ENCODE measurements at regions not wholly inside any gene's neighbourhood (a gene's known extent, or its start where the extent isn't known, plus 50 kb on each side); places are given as distances from the start of the nearest gene placed in this dataset.

DNA sequence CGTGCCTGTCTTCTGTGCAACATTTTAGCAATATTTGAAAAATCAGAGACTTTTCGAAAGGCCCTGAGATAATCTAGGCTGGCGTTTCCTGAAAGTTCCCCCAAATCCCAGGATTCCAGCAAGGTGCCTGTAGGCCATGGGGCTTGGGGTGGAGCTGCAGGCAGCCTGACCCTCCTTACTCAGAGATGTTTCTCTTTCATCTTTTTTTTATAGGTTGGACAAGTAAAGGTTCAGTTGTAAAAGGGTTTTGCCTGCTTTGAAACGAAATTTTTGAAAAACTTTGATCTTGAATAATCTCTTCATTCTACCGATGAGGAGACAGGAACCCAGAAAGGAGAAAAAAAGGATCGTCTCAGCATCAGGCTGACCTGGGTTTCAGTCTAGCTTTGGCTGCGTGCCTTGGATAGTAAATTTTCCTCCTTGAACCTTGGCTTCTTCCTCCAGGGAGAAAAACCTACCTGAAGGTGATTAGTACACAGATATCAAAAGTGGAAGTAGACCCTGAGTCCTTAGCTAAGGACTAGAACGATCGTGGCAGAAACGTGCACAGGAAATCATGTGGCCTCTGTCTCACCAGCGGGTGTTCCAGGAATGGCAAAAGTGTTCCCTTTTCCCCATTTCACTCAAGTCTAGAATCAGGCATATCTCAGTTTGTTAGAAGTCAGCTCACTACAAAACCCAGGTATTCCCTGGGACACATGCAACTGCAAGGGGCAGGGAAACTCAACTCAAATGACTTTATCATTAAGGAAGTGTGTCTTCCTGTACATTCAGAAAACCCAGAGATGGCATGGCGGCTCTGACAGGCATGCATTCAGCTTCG lies 128.2 kb upstream of the PTPN1 start:
- TF ChIP-seq, protein P1, sequence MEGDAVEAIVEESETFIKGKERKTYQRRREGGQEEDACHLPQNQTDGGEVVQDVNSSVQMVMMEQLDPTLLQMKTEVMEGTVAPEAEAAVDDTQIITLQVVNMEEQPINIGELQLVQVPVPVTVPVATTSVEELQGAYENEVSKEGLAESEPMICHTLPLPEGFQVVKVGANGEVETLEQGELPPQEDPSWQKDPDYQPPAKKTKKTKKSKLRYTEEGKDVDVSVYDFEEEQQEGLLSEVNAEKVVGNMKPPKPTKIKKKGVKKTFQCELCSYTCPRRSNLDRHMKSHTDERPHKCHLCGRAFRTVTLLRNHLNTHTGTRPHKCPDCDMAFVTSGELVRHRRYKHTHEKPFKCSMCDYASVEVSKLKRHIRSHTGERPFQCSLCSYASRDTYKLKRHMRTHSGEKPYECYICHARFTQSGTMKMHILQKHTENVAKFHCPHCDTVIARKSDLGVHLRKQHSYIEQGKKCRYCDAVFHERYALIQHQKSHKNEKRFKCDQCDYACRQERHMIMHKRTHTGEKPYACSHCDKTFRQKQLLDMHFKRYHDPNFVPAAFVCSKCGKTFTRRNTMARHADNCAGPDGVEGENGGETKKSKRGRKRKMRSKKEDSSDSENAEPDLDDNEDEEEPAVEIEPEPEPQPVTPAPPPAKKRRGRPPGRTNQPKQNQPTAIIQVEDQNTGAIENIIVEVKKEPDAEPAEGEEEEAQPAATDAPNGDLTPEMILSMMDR (IDR thresholded peaks at IDR 0.05): no peak
- TF ChIP-seq POLR2A (IDR thresholded peaks at IDR 0.05): no peak

Data from right lobe of liver (tissue), 4 donors.